ENCODE measurements at regions not wholly inside any gene's neighbourhood (a gene's known extent, or its start where the extent isn't known, plus 50 kb on each side); places are given as distances from the start of the nearest gene placed in this dataset.

DNA sequence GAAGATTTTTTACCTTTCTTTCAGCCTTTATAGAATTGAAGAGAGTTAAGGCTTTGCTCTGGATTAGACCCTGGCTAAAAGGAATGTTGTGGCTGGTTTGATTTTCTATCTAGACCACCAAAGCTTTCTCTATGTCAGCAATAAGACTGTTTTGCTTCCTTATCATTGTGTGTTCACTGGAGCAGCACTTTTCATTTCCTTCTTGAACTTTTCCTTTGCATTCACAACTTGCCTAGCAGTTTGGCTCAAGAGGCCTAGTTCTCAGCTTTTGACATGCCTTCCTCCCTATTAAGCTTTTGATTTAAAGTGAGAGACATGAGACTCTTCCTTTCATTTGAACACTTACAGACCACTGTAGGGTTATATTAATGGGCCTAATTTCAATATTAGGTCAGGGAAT, 64.1 kb upstream of the USP15 start:
- TF ChIP-seq, protein P1, sequence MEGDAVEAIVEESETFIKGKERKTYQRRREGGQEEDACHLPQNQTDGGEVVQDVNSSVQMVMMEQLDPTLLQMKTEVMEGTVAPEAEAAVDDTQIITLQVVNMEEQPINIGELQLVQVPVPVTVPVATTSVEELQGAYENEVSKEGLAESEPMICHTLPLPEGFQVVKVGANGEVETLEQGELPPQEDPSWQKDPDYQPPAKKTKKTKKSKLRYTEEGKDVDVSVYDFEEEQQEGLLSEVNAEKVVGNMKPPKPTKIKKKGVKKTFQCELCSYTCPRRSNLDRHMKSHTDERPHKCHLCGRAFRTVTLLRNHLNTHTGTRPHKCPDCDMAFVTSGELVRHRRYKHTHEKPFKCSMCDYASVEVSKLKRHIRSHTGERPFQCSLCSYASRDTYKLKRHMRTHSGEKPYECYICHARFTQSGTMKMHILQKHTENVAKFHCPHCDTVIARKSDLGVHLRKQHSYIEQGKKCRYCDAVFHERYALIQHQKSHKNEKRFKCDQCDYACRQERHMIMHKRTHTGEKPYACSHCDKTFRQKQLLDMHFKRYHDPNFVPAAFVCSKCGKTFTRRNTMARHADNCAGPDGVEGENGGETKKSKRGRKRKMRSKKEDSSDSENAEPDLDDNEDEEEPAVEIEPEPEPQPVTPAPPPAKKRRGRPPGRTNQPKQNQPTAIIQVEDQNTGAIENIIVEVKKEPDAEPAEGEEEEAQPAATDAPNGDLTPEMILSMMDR (conservative IDR thresholded peaks at IDR 0.05), result no peak
- no peak for TF ChIP-seq EZH2 (IDR thresholded peaks at IDR 0.05; ENCODE audit: low read depth)
